HG02759 (cell line): ENCODE measurements at regions not wholly inside any gene's neighbourhood (a gene's known extent, or its start where the extent isn't known, plus 50 kb on each side); places are given as distances from the start of the nearest gene placed in this dataset.

Source experiments
- ATAC-seq: cut with Tn5 transposase; IDR thresholded peaks from one replicate; pipeline ENCODE4 v1.9.1; 2021; ENCODE audit warnings: mild to moderate bottlenecking, moderate library complexity; ENCODE audit not compliant: unreplicated experiment

- ATAC-seq, result peak; percentile 76
These were observed 51.5 kb upstream of the LRRC32 start for GRCh38 chr11:76721755-76722677.

GRCh38 chr11:76723142-76723541 is 52.6 kb upstream of the LRRC32 start:
- no peak for ATAC-seq

GRCh38 chr11:76723548-76723947 is 53.0 kb upstream of the LRRC32 start:
- ATAC-seq, result no peak

- ATAC-seq, result no peak
These were observed 53.7 kb upstream of the LRRC32 start for GRCh38 chr11:76724171-76724768.

GRCh38 chr11:76728227-76728626 is 54.9 kb upstream of the TSKU start:
- ATAC-seq, result no peak

- ATAC-seq, result no peak
These were observed 54.4 kb upstream of the TSKU start for GRCh38 chr11:76728778-76729177.

- ATAC-seq, result no peak
These were observed 53.9 kb upstream of the TSKU start for GRCh38 chr11:76729214-76729613.

GRCh38 chr11:76730887-76731565 is 52.1 kb upstream of the TSKU start:
- no peak for ATAC-seq

GRCh38 chr11:76732643-76733042 is 50.5 kb upstream of the TSKU start:
- no peak for ATAC-seq
